K562 (cell line): ENCODE measurements at regions not wholly inside any gene's neighbourhood (a gene's known extent, or its start where the extent isn't known, plus 50 kb on each side); places are given as distances from the start of the nearest gene placed in this dataset.

Experiments used
- ATAC-seq: fragments of 200-7000 bp; cut with Tn5 transposase; 3 replicates; pipeline ENCODE4 v1.9.1; 2020; ENCODE audit warnings: moderate library complexity
- BruUV-seq: library from RNA; stranded (reverse); fragments of 400-500 nt; replicated peaks from 2 replicates; lab custom pipeline; 2021; lab: Mats Ljungman, UMichigan
- CTCF ChIA-PET: fragments of 300-600 bp; formaldehyde crosslinking; extraction: SDS; loops from one replicate; lab custom pipeline; 2021; ENCODE audit warnings: low intra/inter-chr PET ratio; lab: Yijun Ruan, JAX
- POLR2A ChIA-PET: fragments of 300-600, 350-650 bp; sonication (Branson Sonifier 250); formaldehyde crosslinking; extraction: SDS; loops from one replicate; lab custom pipeline; 2021; ENCODE audit warnings: antibody characterized with exemption, inconsistent platforms; lab: Yijun Ruan, JAX
- DNase-seq, 4 experiments: peaks; one replicate each; pipeline versions ENCODE4 v3.0.0 to v3.0.0-alpha.2; 2011 to 2018; ENCODE audit warnings: low spot score in 3 of 4, mixed read lengths in 3 of 4; ENCODE audit errors: extremely low read depth in 1 of 4
- FAIRE-seq: peaks from 2 replicates; lab custom pipeline; 2011; peaks lifted over from hg19 to GRCh38; lab: Jason Lieb, UNC
- H2AFZ ChIP-seq: 2 replicates; pipeline ENCODE4 v1.6.0; 2011; ENCODE audit warnings: low read depth, low read length, control low read depth, inconsistent platforms
- H3K27ac ChIP-seq: fragments of 200-600 bp; 3 replicates; pipeline ENCODE4 v1.8.0; 2011; ENCODE audit warnings: low read depth, mild to moderate bottlenecking, control low read depth, inconsistent platforms, low read length, moderate library complexity, mixed read lengths; ENCODE audit errors: extremely low read depth
- H3K27me3 ChIP-seq, 2 experiments: fragments of 300-600 bp in 1 of 2; 2 replicates in 1 of 2; 3 replicates in 1 of 2; pipeline versions ENCODE4 v1.6.0 to v1.8.0; 2011; ENCODE audit warnings: inconsistent platforms in 2 of 2, low read length in 2 of 2, mild to moderate bottlenecking in 1 of 2, mixed read lengths in 1 of 2, moderate library complexity in 1 of 2; ENCODE audit not compliant: control insufficient read depth in 2 of 2, insufficient read depth in 2 of 2
- H3K36me3 ChIP-seq: fragments of 300-600 bp; 3 replicates; pipeline ENCODE4 v1.8.0; 2011; ENCODE audit warnings: mild to moderate bottlenecking, low read length, inconsistent platforms; ENCODE audit not compliant: control insufficient read depth, insufficient read depth
- H3K4me1 ChIP-seq, 2 experiments: fragments of 200-600 bp in 1 of 2; replicated peaks in 1 of 2; 2 replicates in 1 of 2; 3 replicates in 1 of 2; pipeline versions ENCODE4 v1.5.1 to v1.8.0; 2011; ENCODE audit warnings: inconsistent platforms in 2 of 2, low read length in 2 of 2, mild to moderate bottlenecking in 1 of 2, mixed read lengths in 1 of 2, moderate library complexity in 1 of 2; ENCODE audit not compliant: control insufficient read depth in 2 of 2, insufficient read depth in 2 of 2
- H3K4me2 ChIP-seq: 2 replicates; pipeline ENCODE4 v1.6.1; 2011; ENCODE audit warnings: low read length, control low read depth, inconsistent platforms, mixed read lengths; ENCODE audit not compliant: insufficient read depth
- H3K4me3 ChIP-seq: fragments of 200-600 bp; sonication (generic), shearing (Covaris generic); 2 replicates; pipeline ENCODE4 v1.5.1; 2016; ENCODE audit warnings: control low read depth, inconsistent platforms
- H3K79me2 ChIP-seq: fragments of 200-600 bp; 3 replicates; pipeline ENCODE4 v1.8.0; 2011; ENCODE audit warnings: low read length, inconsistent platforms; ENCODE audit not compliant: control insufficient read depth, insufficient read depth
- H3K9ac ChIP-seq, 2 experiments: 2 replicates each; pipeline versions ENCODE4 v1.6.0 to v1.6.1; 2011; ENCODE audit warnings: low read depth in 2 of 2, low read length in 2 of 2, control low read depth in 1 of 2, inconsistent platforms in 1 of 2, mild to moderate bottlenecking in 1 of 2, mixed read lengths in 1 of 2; ENCODE audit not compliant: insufficient read depth in 1 of 2
- H3K9me1 ChIP-seq: one replicate; pipeline ENCODE4 v1.6.0; 2011; ENCODE audit warnings: inconsistent platforms, mild to moderate bottlenecking, low read length, moderate library complexity; ENCODE audit not compliant: control insufficient read depth, insufficient read depth
- H3K9me3 ChIP-seq: replicated peaks from 2 replicates; pipeline ENCODE4 v1.5.1; 2011; ENCODE audit warnings: low read depth, low read length, inconsistent platforms; ENCODE audit not compliant: control insufficient read depth, insufficient read depth
- H4K20me1 ChIP-seq: replicated peaks from 2 replicates; pipeline ENCODE4 v1.6.1; 2011; ENCODE audit warnings: low read length, inconsistent platforms, mixed read lengths; ENCODE audit not compliant: control insufficient read depth, insufficient read depth
- ATF7 ChIP-seq: fragments of 450-650 bp; IDR thresholded peaks from 2 replicates; pipeline ENCODE4 v1.7.1; 2014; ENCODE audit warnings: mild to moderate bottlenecking, moderate library complexity
- HSF4 ChIP-seq: fragments of 250-450 bp; sonication (Bioruptor Pico); IDR thresholded peaks from 2 replicates; pipeline ENCODE4 v2.1.2; 2022; ENCODE audit warnings: mild to moderate bottlenecking, moderate library complexity, borderline replicate concordance
- IFI16 ChIP-seq: fragments of 250-450 bp; sonication (Bioruptor Pico); IDR thresholded peaks from 2 replicates; pipeline ENCODE4 v2.1.2; 2022; ENCODE audit warnings: mild to moderate bottlenecking, inconsistent platforms
- LARP7 ChIP-seq: fragments of 450-650 bp; IDR thresholded peaks from 2 replicates; pipeline ENCODE4 v1.6.1; 2016
- NFRKB ChIP-seq: fragments of 450-650 bp; IDR thresholded peaks from 2 replicates; pipeline ENCODE4 v1.6.1; 2016; ENCODE audit warnings: low read depth
- RBM34 ChIP-seq: fragments of 200-400 bp; formaldehyde crosslinking; IDR thresholded peaks from 2 replicates; pipeline ENCODE4 v1.6.1; 2018; ENCODE audit warnings: low read length, borderline replicate concordance; ENCODE audit not compliant: insufficient read depth
- TEAD2 ChIP-seq: fragments of 450-650 bp; IDR thresholded peaks from 2 replicates; pipeline ENCODE4 v1.6.1; 2016; ENCODE audit warnings: missing genetic modification characterization, control low read depth, missing compliant biosample characterization
- TSHZ1 ChIP-seq: fragments of 250-450 bp; sonication (Bioruptor Pico); IDR thresholded peaks from 2 replicates; pipeline ENCODE4 v1.4.0; 2020; ENCODE audit warnings: mild to moderate bottlenecking, moderate library complexity
- ZC3H4 ChIP-seq: sonication (generic); formaldehyde crosslinking; IDR thresholded peaks from 2 replicates; pipeline ENCODE4 v1.9.0; 2021; ENCODE audit warnings: missing genetic modification reagents, borderline replicate concordance
- ZNF384 ChIP-seq: IDR thresholded peaks from 2 replicates; pipeline ENCODE4 v1.6.1; 2012; ENCODE audit warnings: low read depth, low read length, improper control_type of control experiment
- WGBS: fragments of 100-300 bp; shearing (Covaris generic); methylation state at CpG from one replicate; pipeline ENCODE4 v1.1.6; 2016; ENCODE audit warnings: low coverage, mixed read lengths; ENCODE audit not compliant: insufficient coverage; ENCODE audit errors: missing lambda C conversion rate; 5-methylcytosine and 5-hydroxymethylcytosine counted together
- in situ Hi-C: fragments of 300-500 bp; cut with MboI; formaldehyde crosslinking; loops from 4 replicates; pipeline ENCODE4 v1.15.0; 2018; ENCODE audit warnings: inconsistent platforms, mixed read lengths
- intact Hi-C: fragments of 100-400 bp; cut with micrococcal nuclease; formaldehyde crosslinking; loops from 2 replicates; pipeline ENCODE4 v1.14.2; 2022
- TF ChIP-seq, protein P1 (sequence below), 2 experiments: IDR thresholded peaks; 2 replicates each; pipeline ENCODE4 v1.6.1; 2012; ENCODE audit warnings: improper control_type of control experiment in 2 of 2, low read depth in 2 of 2, low read length in 2 of 2, borderline replicate concordance in 1 of 2
- TF ChIP-seq, protein P2 (sequence below): sonication (generic); formaldehyde crosslinking; IDR thresholded peaks from 2 replicates; pipeline ENCODE4 v1.8.0; 2022; ENCODE audit warnings: missing genetic modification reagents, mild to moderate bottlenecking, moderate library complexity, borderline replicate concordance

DNA sequence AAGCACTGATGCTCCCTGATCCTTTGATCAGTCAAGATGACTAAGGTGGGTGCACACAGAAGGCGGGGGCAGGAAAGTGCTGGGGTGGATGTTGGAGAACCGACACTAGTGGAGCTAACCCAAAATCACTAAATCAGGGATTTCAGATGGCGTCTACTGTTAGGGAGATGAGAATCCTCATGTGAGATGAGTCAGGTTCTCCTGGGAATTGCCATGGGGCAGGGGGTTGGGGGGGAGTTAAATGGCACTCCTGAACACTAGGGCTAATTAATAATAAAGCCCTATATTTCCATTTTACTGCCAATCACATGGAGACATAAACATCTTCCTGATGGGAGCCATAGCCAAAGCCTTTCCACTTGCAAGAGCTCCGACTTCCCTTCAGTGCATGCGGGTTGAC, 804.1 kb downstream of the KCNJ18 start:
- whole genome bisulfite sequencing, result 0% methylated on average over 5 of the region's 5 CpGs
- in situ Hi-C loops, result no loop called here
- no peak for FAIRE-seq
- TF ChIP-seq LARP7 (no peak), ZC3H4 (CRISPR knock-in tag) (no peak), ZNF384 (no peak), TSHZ1 (CRISPR knock-in tag) (no peak), HSF4 (CRISPR knock-in tag) (no peak), NFRKB (no peak), TEAD2 (no peak), ATF7 (no peak), RBM34 (no peak), IFI16 (CRISPR knock-in tag) (no peak)
- TF ChIP-seq, protein P1, sequence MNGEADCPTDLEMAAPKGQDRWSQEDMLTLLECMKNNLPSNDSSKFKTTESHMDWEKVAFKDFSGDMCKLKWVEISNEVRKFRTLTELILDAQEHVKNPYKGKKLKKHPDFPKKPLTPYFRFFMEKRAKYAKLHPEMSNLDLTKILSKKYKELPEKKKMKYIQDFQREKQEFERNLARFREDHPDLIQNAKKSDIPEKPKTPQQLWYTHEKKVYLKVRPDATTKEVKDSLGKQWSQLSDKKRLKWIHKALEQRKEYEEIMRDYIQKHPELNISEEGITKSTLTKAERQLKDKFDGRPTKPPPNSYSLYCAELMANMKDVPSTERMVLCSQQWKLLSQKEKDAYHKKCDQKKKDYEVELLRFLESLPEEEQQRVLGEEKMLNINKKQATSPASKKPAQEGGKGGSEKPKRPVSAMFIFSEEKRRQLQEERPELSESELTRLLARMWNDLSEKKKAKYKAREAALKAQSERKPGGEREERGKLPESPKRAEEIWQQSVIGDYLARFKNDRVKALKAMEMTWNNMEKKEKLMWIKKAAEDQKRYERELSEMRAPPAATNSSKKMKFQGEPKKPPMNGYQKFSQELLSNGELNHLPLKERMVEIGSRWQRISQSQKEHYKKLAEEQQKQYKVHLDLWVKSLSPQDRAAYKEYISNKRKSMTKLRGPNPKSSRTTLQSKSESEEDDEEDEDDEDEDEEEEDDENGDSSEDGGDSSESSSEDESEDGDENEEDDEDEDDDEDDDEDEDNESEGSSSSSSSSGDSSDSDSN (IDR thresholded peaks at IDR 0.05; ENCODE audit: borderline replicate concordance in 1 of 2, low read depth in 2 of 2, low read length in 2 of 2), result no peak
- TF ChIP-seq, protein P2, sequence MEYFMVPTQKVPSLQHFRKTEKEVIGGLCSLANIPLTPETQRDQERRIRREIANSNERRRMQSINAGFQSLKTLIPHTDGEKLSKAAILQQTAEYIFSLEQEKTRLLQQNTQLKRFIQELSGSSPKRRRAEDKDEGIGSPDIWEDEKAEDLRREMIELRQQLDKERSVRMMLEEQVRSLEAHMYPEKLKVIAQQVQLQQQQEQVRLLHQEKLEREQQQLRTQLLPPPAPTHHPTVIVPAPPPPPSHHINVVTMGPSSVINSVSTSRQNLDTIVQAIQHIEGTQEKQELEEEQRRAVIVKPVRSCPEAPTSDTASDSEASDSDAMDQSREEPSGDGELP (CRISPR knock-in tag), result no peak

More for the DNA sequence above, 804.1 kb downstream of the KCNJ18 start:
- DNase-seq (no peak), ATAC-seq (no peak)
- POLR2A ChIA-PET, result no interaction called here
- Histone ChIP-seq H2AFZ (no peak overlapping the region), H3K27me3 (no peaks in the 10 kb centered on the region), H3K79me2 (no peaks in the 10 kb centered on the region), H3K4me3 (no peak overlapping the region), H3K36me3 (no peaks in the 10 kb centered on the region), H3K9me3 (no peaks in the 10 kb centered on the region), H3K4me2 (no peak overlapping the region), H3K9me1 (no peaks in the 10 kb centered on the region), H4K20me1 (no peaks in the 10 kb centered on the region), H3K27ac (no peak overlapping the region), H3K4me1 (no peaks in the 10 kb centered on the region), H3K9ac (no peak overlapping the region)
- CTCF ChIA-PET, result no interaction called here
- intact Hi-C loops, result no loop called here
- no TSS peak for BruUV-seq
